IPS-15b (cell line): ENCODE measurements at regions not wholly inside any gene's neighbourhood (a gene's known extent, or its start where the extent isn't known, plus 50 kb on each side); places are given as distances from the start of the nearest gene placed in this dataset.

ENCODE experiments used
- H3K27me3 ChIP-seq: one replicate; pipeline ENCODE4 v1.6.1; 2013; ENCODE audit warnings: low read length; ENCODE audit not compliant: control insufficient read depth, insufficient read depth
- H3K36me3 ChIP-seq: one replicate; pipeline ENCODE4 v1.6.1; 2013; ENCODE audit warnings: low read length; ENCODE audit not compliant: control insufficient read depth, insufficient read depth
- H3K4me1 ChIP-seq: one replicate; pipeline ENCODE4 v1.6.1; 2013; ENCODE audit warnings: mild to moderate bottlenecking, low read length; ENCODE audit not compliant: control insufficient read depth, insufficient read depth
- H3K4me3 ChIP-seq: one replicate; pipeline ENCODE4 v1.5.1; 2013; ENCODE audit warnings: low read depth, low read length
- H3K9ac ChIP-seq: one replicate; pipeline ENCODE4 v1.6.1; 2013; ENCODE audit warnings: low read depth, mild to moderate bottlenecking, low read length
- H3K9me3 ChIP-seq: one replicate; pipeline ENCODE4 v1.6.1; 2013; ENCODE audit warnings: mild to moderate bottlenecking, low read length; ENCODE audit not compliant: control insufficient read depth, insufficient read depth

DNA sequence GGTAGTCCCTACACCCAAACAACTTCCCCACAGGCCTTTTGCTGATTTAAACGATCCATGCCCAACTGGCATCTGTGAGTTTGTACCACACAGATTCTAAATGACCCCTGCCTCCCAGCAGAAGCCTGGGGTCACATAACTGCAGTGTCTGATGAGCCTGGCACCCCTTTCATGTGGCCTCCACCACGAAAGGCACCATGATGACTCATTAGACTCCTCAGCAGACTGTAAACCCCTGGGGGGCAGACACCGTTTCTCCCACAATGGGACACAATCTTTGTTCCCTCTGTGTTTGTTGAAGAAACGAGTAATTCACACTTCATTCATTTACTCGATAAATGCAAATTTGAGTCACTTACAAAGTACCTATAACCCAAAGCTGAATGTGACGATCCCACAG is 81.6 kb downstream of the CCDC185 start:
- Histone ChIP-seq H3K4me1 (peaks cover 4% of the 10 kb centered on the region), H3K27me3 (no peaks in the 10 kb centered on the region), H3K9me3 (no peaks in the 10 kb centered on the region), H3K4me3 (no peak overlapping the region), H3K36me3 (no peaks in the 10 kb centered on the region), H3K9ac (no peak overlapping the region)

DNA sequence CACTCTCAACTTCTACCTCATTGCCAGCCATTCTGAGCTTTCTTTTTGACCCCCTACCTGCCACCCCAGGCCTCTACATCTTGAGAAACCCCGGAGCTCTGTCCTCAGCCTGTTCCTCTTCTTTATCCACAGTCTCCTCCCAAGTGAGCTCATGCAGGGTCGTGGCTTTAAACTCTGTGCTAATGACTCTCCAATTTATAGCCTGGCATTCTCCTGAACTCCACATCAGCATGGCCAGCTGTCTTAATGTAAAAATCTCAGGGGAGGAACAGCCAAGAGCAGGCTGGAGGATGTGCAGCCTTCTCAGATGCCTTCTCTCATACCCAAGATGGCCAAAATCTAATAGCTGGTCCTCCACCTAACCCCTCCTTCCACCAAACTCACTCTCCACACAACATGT is 84.2 kb downstream of the CCDC185 start:
- H3K36me3 ChIP-seq = no peaks in the 10 kb centered on the region
- no peaks in the 10 kb centered on the region for H3K9me3 ChIP-seq
- H3K4me3 ChIP-seq = no peak overlapping the region
- no peak overlapping the region for H3K9ac ChIP-seq
- H3K4me1 ChIP-seq = peaks cover 4% of the 10 kb centered on the region
- H3K27me3 ChIP-seq = peaks cover 4% of the 10 kb centered on the region

DNA sequence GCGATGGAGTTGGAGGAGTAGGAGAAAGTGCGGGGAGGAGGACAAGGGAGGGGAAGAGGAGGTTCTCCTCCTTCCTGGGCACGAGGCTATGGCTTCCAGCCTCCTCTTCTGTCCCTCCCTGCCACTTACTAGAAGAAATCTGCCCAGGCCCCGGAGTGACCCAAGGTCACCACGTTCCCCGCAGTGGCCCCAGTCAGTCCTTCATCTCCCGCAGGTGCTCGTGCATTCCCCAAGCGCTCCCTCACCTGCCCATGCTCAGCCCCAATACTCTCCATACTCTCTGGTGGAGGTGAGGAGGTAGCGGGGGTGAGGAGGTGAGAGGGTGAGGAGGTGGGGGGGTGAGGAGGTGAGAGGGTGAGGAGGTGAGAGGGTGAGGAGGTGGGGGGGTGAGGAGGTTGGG is 85.4 kb downstream of the CCDC185 start:
- H3K4me3 ChIP-seq = no peak overlapping the region
- H3K27me3 ChIP-seq = peaks cover 4% of the 10 kb centered on the region
- peaks cover 4% of the 10 kb centered on the region for H3K4me1 ChIP-seq
- no peaks in the 10 kb centered on the region for H3K9me3 ChIP-seq
- H3K9ac ChIP-seq = no peak overlapping the region
- no peaks in the 10 kb centered on the region for H3K36me3 ChIP-seq

DNA sequence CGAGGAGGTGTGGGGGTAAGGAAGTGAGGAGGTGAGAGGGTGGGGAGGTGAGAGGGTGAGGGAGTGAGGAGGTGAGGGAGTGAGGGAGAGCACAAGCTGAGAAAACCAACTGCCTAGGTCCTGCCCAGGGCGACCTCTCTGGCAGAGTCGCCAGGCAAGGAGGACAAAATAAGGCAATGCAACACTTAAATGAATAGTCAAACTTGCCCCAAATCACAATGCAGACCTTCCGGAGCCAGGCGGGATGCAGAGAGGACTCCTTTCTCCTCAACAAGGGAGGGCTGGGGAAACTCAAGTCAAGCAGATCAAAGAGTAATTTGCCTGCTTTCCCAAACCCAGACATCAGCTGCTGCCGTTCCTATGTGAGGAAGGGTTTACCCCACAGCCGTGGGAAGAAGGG is 86.0 kb downstream of the CCDC185 start:
- no peaks in the 10 kb centered on the region for H3K36me3 ChIP-seq
- peaks cover 4% of the 10 kb centered on the region for H3K27me3 ChIP-seq
- peak overlapping the region; percentile 18 for H3K4me3 ChIP-seq
- peaks cover 4% of the 10 kb centered on the region for H3K4me1 ChIP-seq
- no peak overlapping the region for H3K9ac ChIP-seq
- no peaks in the 10 kb centered on the region for H3K9me3 ChIP-seq

DNA sequence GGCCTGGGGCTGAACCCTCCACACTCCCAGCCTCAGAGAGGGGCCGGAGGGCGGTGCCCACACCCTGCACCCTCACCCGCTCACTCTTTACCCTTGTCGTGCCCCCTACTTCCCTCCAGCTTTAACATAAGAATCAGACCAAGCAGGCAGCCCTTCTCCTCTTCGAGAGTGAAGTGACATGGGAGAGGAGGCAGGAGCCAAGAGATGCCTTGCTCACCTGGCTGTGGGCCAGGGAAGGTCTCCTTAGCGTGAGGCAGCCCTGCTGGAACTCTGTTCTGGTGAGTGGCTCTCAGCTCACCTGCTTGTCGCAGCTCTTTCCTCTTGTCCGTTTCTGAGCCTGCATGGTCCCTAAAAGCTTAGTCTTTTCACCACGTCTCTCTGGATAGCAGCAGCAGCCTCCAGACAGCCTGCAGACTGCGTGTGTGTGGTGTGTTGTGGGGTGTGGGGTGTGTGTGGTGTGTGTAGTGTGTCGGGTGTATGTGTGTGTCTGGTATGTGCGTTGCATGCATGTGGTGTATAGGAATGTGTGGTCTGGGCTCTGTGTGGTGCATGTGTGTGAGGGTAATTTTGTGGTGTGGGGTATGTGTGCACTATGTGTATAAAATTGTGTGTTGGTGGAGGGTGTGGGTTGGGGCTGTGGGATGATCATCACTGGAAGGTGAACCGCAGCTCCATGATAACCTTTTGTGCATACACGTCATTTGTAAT is 86.7 kb downstream of the CCDC185 start:
- peak overlapping the region; percentile 18 for H3K4me3 ChIP-seq
- no peak overlapping the region for H3K9ac ChIP-seq
- peaks cover 4% of the 10 kb centered on the region for H3K4me1 ChIP-seq
- no peaks in the 10 kb centered on the region for H3K36me3 ChIP-seq
- no peaks in the 10 kb centered on the region for H3K9me3 ChIP-seq
- peaks cover 4% of the 10 kb centered on the region for H3K27me3 ChIP-seq

DNA sequence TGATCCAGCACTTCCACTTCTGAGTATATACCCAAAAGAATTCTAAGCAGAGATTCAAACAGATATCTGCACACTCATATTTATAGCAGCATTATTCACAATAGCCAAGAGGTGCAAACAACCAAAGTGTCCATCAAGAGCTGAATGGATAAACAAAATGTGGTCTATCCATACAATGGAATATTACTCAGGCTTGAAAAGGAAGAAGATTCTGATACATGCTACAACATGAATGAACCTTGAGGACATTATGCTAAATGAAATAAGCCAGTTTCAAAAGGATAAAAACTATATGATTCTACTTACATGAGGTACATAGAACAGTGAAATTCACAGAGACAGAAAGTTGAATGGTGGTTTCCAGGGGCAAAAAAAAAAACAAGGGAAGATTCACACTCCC is 88.9 kb downstream of the CCDC185 start:
- H3K4me1 ChIP-seq = peaks cover 6% of the 10 kb centered on the region
- H3K9ac ChIP-seq = no peak overlapping the region
- H3K9me3 ChIP-seq = no peaks in the 10 kb centered on the region
- no peaks in the 10 kb centered on the region for H3K36me3 ChIP-seq
- H3K27me3 ChIP-seq = peaks cover 4% of the 10 kb centered on the region
- no peak overlapping the region for H3K4me3 ChIP-seq

DNA sequence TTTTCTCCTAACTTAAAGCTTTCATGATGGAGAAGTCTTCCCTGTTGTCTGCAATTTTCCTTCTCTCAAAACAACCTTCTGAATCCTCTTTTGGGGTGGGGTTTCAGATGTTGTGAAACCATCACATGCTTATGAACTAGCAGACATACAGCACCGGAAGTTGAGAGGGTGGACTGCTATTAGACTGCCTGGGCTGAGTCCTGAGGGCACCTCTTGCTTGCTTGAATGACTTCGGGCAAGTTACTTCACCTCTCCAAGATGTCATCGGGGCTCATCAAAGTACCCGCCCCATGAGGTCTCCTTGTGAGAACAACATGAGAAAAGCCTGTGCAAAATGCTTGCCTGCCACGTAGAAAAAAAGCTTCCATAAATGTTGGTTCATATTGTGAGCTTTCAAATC is 89.6 kb downstream of the CCDC185 start:
- Histone ChIP-seq H3K4me1 (peaks cover 6% of the 10 kb centered on the region), H3K4me3 (no peak overlapping the region), H3K9ac (no peak overlapping the region), H3K27me3 (peaks cover 4% of the 10 kb centered on the region), H3K9me3 (no peaks in the 10 kb centered on the region), H3K36me3 (no peaks in the 10 kb centered on the region)

DNA sequence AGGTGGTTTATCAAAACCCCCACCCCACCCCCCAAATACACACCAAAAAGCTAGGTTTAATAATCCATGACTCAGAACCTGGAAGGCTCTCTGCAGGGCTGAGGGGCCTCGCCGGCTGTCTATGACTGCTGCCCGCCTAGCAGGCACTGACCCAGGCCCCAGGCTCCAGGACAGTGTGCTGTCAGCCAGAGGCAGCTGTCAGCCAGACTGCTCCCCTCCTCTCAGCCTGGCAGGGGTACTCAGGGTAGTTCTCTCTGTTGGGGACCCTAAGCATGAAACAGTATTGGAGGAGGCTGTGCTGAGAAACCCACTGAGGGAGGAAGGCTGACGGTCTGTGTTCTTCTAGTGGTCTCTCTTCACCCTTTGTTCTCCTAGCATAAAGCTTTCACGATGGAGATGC is 90.3 kb downstream of the CCDC185 start:
- Histone ChIP-seq H3K27me3 (peaks cover 4% of the 10 kb centered on the region), H3K4me3 (no peak overlapping the region), H3K36me3 (no peaks in the 10 kb centered on the region), H3K9ac (no peak overlapping the region), H3K9me3 (no peaks in the 10 kb centered on the region), H3K4me1 (peaks cover 6% of the 10 kb centered on the region)

DNA sequence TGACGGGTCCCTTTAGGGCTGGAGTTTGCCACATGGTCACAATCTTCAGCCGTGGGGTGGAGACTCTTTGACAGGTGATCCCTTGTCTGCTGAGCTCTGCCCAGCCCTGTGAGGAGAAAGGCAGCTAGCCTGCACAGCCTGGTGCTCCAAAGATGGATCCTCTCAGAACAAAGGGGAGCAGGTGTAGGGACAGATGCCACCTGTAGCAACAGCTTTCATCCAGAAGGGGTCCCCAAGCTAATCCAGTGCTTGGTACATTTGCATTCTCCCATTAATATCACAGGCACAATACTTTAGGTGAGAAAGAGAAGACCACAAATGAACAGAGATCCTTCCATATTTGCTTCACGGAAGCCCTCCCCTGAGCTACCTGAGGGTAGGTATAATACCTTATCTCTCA is 93.2 kb downstream of the CCDC185 start:
- no peak overlapping the region for H3K9ac ChIP-seq
- H3K36me3 ChIP-seq = no peaks in the 10 kb centered on the region
- no peaks in the 10 kb centered on the region for H3K9me3 ChIP-seq
- H3K27me3 ChIP-seq = no peaks in the 10 kb centered on the region
- peaks cover 2% of the 10 kb centered on the region for H3K4me1 ChIP-seq
- H3K4me3 ChIP-seq = no peak overlapping the region

DNA sequence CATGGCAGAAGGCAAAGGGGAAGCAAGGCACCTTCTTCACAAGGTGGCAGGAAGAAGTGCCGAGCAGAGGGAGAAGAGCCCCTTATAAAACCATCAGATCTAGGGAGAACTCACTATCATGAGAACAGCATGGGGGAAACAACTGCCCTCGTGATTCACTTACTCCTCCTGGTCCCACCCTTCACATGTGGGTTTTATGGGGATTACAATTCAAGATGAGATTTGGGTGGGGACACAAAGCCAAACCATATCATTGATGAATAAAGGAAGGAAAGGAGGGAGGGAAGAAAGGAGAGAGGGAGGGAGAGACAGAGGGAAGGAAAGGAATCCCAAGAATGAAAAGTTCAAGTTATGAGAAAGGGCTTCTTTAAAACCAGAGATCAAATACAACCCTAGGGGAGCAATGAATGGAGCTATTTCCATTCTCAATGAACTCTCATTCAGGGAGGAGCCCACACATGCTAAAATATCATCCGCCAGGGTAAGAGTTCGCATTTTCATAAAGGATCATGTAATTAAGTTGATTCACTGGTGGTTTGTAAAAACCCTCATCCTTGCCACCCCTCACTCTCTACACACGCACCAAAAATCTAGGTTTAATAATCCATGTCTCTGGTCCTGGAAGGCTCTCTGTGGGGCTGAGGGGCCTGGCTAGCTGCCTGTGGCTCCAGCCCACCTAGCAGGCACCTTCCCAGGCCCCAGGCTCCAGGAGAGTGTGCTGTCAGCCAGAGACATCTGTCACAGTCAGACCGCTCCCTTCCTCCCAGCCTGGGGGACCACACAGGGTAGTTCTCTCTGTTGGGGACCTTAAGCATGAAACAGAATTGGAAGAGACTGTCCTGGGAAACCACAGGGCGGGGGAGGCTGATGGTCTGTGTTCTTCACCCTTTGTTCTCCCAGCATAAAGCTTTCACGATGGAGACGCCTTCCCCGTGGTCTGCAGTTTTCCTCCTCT is 94.0 kb downstream of the CCDC185 start:
- Histone ChIP-seq H3K27me3 (no peaks in the 10 kb centered on the region), H3K9ac (no peak overlapping the region), H3K4me1 (peaks cover 2% of the 10 kb centered on the region), H3K4me3 (no peak overlapping the region), H3K9me3 (no peaks in the 10 kb centered on the region), H3K36me3 (no peaks in the 10 kb centered on the region)

DNA sequence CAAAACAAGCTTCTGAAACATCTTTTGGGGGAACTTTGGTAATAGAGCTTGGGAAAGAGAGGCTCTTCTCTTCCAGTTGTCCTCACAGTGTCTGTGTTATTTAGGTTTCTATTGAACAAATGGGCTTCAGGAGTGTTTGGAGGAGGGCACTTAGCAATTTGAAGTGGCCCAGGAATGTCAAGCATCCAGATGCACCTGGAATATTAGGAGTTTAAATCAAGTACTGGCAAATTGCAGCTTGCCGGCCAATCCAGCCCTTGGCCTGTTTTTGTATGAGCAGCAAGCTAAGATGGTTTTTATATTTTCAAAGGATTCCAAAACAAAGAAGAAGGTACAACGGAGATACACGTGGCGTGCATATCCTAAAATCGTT is 94.7 kb downstream of the CCDC185 start:
- no peak overlapping the region for H3K9ac ChIP-seq
- no peak overlapping the region for H3K4me3 ChIP-seq
- H3K36me3 ChIP-seq = no peaks in the 10 kb centered on the region
- no peaks in the 10 kb centered on the region for H3K9me3 ChIP-seq
- no peaks in the 10 kb centered on the region for H3K27me3 ChIP-seq
- peaks cover 2% of the 10 kb centered on the region for H3K4me1 ChIP-seq

DNA sequence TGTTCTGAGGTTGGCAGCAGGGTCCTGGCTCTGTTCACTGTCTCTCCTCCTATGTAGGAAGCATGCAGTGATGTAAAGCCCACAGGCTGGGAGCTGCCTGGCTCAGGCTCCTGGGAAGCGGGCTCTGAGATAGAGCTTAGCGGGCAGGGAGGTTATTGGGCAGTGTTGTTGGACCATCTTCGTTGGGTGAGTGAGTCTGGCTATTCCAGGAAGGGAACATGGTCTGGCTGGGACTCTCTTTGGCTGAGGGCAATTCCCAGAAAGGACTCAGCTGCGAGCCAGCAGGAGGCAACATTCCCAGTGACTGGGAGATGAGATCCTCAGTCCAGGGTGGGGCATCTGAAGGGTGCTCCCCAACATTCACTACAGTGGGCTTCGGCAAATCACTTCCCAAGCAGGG is 96.2 kb downstream of the CCDC185 start:
- H3K4me3 ChIP-seq = no peak overlapping the region
- H3K36me3 ChIP-seq = no peaks in the 10 kb centered on the region
- H3K27me3 ChIP-seq = no peaks in the 10 kb centered on the region
- peaks cover 2% of the 10 kb centered on the region for H3K4me1 ChIP-seq
- no peaks in the 10 kb centered on the region for H3K9me3 ChIP-seq
- no peak overlapping the region for H3K9ac ChIP-seq
